OCI-LY1 (cell line): ENCODE measurements at regions not wholly inside any gene's neighbourhood (a gene's known extent, or its start where the extent isn't known, plus 50 kb on each side); places are given as distances from the start of the nearest gene placed in this dataset.

Experiments used
- H2AFZ ChIP-seq: fragments of 200-600 bp; sonication (generic), shearing (Covaris generic); 2 replicates; pipeline ENCODE4 v1.6.0; 2014; ENCODE audit warnings: antibody characterized with exemption, mild to moderate bottlenecking, low read length
- H3F3A ChIP-seq: fragments of 200-600 bp; sonication (generic), shearing (Covaris generic); 2 replicates; pipeline ENCODE4 v1.6.0; 2014; ENCODE audit warnings: mild to moderate bottlenecking, antibody characterized with exemption, low read length, moderate library complexity; ENCODE audit not compliant: insufficient read depth
- H3K27ac ChIP-seq: fragments of 200-600 bp; sonication (generic); 2 replicates; pipeline ENCODE4 v1.5.1; 2014; ENCODE audit warnings: low read length, mixed run types, mild to moderate bottlenecking, low read depth; ENCODE audit not compliant: poor library complexity, severe bottlenecking
- H3K27me3 ChIP-seq: fragments of 200-600 bp; sonication (generic); 2 replicates; pipeline ENCODE4 v1.6.0; 2014; ENCODE audit warnings: antibody characterized with exemption, mild to moderate bottlenecking, low read length, moderate library complexity; ENCODE audit not compliant: insufficient read depth
- H3K36me3 ChIP-seq: fragments of 200-600 bp; sonication (generic); 2 replicates; pipeline ENCODE4 v1.6.1; 2014; ENCODE audit warnings: mild to moderate bottlenecking, antibody characterized with exemption, low read length, moderate library complexity, mixed read lengths; ENCODE audit not compliant: insufficient read depth
- H3K4me1 ChIP-seq: fragments of 200-600 bp; sonication (generic); 2 replicates; pipeline ENCODE4 v1.5.1; 2014; ENCODE audit warnings: mild to moderate bottlenecking, low read length, moderate library complexity; ENCODE audit not compliant: insufficient read depth, severe bottlenecking
- H3K4me2 ChIP-seq: fragments of 200-600 bp; sonication (generic), shearing (Covaris generic); 2 replicates; pipeline ENCODE4 v1.6.1; 2014; ENCODE audit warnings: low read length
- H3K4me3 ChIP-seq: fragments of 200-600 bp; sonication (generic); 2 replicates; pipeline ENCODE4 v1.5.1; 2014; ENCODE audit warnings: low read length, low read depth, mild to moderate bottlenecking, mixed read lengths; ENCODE audit not compliant: poor library complexity, severe bottlenecking
- H3K79me2 ChIP-seq: fragments of 200-600 bp; shearing (Covaris generic); 2 replicates; pipeline ENCODE4 v1.6.1; 2016; ENCODE audit warnings: mixed run types, low read length, mixed read lengths; ENCODE audit not compliant: insufficient read depth
- H3K9ac ChIP-seq: fragments of 200-600 bp; sonication (generic), shearing (Covaris generic); 2 replicates; pipeline ENCODE4 v1.6.1; 2014; ENCODE audit warnings: mild to moderate bottlenecking, low read length, mixed read lengths
- H3K9me2 ChIP-seq: fragments of 200-600 bp; sonication (generic), shearing (Covaris generic); 2 replicates; pipeline ENCODE4 v1.6.1; 2014; ENCODE audit warnings: low read depth, mild to moderate bottlenecking, low read length, mixed read lengths
- H3K9me3 ChIP-seq: fragments of 200-600 bp; shearing (Covaris generic); 2 replicates; pipeline ENCODE4 v1.6.1; 2014; ENCODE audit warnings: low read length, mixed read lengths
- H4K20me1 ChIP-seq: fragments of 200-600 bp; sonication (generic), shearing (Covaris generic); 2 replicates; pipeline ENCODE4 v1.6.0; 2016; ENCODE audit warnings: mild to moderate bottlenecking, low read length; ENCODE audit not compliant: insufficient read depth
- EZH2 ChIP-seq: fragments of 200-600 bp; sonication (generic), shearing (Covaris generic); IDR thresholded peaks from 2 replicates; pipeline ENCODE4 v1.8.0; 2017; ENCODE audit warnings: borderline replicate concordance, mixed run types, mild to moderate bottlenecking, antibody characterized with exemption, low read length, moderate library complexity, mixed read lengths
- TF ChIP-seq, protein P1 (sequence below): fragments of 200-600 bp; sonication (generic), shearing (Covaris generic); IDR thresholded peaks from 2 replicates; pipeline ENCODE4 v1.5.1; 2017; ENCODE audit warnings: mild to moderate bottlenecking, antibody characterized with exemption, low read length, moderate library complexity, mixed read lengths

DNA sequence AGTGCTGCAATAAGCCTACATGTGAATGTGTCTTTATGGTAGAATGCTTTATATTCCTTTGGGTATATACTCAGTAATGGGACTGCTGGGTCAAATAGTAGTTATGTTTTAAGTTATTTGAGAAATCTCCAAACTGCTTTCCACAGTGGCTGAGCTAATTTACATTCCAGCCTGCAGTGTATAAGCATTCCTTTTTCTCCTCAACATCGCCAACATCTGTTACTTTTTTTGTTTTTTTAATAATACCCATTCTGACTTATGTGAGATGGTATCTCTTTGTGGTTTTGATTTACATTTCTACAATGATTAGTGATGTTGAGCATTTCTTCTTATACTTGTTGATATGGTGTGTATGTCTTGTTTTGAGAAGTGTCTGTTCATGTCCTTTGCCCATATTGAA is 1186.2 kb downstream of the BCL11B start:
- Histone ChIP-seq H3K9me2 (no peaks in the 10 kb centered on the region), H3K4me2 (no peak overlapping the region), H3K27ac (no peak overlapping the region), H3K79me2 (no peaks in the 10 kb centered on the region), H2AFZ (no peak overlapping the region), H3K9ac (no peak overlapping the region), H4K20me1 (no peaks in the 10 kb centered on the region), H3K9me3 (no peaks in the 10 kb centered on the region), H3K27me3 (no peaks in the 10 kb centered on the region), H3K36me3 (no peaks in the 10 kb centered on the region), H3K4me1 (no peaks in the 10 kb centered on the region), H3F3A (no peaks in the 10 kb centered on the region), H3K4me3 (no peak overlapping the region)
- TF ChIP-seq, protein P1, sequence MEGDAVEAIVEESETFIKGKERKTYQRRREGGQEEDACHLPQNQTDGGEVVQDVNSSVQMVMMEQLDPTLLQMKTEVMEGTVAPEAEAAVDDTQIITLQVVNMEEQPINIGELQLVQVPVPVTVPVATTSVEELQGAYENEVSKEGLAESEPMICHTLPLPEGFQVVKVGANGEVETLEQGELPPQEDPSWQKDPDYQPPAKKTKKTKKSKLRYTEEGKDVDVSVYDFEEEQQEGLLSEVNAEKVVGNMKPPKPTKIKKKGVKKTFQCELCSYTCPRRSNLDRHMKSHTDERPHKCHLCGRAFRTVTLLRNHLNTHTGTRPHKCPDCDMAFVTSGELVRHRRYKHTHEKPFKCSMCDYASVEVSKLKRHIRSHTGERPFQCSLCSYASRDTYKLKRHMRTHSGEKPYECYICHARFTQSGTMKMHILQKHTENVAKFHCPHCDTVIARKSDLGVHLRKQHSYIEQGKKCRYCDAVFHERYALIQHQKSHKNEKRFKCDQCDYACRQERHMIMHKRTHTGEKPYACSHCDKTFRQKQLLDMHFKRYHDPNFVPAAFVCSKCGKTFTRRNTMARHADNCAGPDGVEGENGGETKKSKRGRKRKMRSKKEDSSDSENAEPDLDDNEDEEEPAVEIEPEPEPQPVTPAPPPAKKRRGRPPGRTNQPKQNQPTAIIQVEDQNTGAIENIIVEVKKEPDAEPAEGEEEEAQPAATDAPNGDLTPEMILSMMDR = no peak
- no peak for TF ChIP-seq EZH2

DNA sequence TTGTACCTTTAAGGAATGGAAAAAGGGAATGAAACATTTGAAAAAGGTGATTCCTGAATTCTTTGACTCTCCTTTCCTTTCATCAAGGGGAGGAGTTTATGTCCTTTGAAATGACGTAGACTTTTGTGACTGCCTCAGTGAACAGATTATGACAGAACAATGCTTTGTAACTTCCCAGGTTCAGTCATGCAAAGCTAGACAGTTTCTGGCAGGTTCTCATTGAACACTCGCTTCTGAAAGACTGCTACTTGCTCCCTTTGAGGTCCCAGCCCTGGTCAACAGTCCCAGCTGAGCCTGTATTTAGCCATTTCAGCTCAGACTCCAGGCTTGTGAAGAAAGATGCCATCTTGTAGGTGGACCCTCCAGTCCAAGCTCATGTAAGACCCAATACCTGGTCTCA is 1178.9 kb downstream of the BCL11B start:
- no peaks in the 10 kb centered on the region for H3K79me2 ChIP-seq
- no peak overlapping the region for H2AFZ ChIP-seq
- H3K27me3 ChIP-seq = no peaks in the 10 kb centered on the region
- no peak overlapping the region for H3K4me3 ChIP-seq
- no peaks in the 10 kb centered on the region for H3K9me3 ChIP-seq
- H3K4me2 ChIP-seq = no peak overlapping the region
- no peak for TF ChIP-seq EZH2
- TF ChIP-seq, protein P1 = no peak
- H3F3A ChIP-seq = no peaks in the 10 kb centered on the region
- H3K4me1 ChIP-seq = no peaks in the 10 kb centered on the region
- no peaks in the 10 kb centered on the region for H3K9me2 ChIP-seq
- H3K9ac ChIP-seq = no peak overlapping the region
- no peaks in the 10 kb centered on the region for H3K36me3 ChIP-seq
- no peak overlapping the region for H3K27ac ChIP-seq
- no peaks in the 10 kb centered on the region for H4K20me1 ChIP-seq

- Histone ChIP-seq H3K4me3 (no peak overlapping the region), H3K4me2 (no peak overlapping the region), H3K9ac (no peak overlapping the region), H3K79me2 (no peaks in the 10 kb centered on the region), H2AFZ (no peak overlapping the region), H3K27ac (no peak overlapping the region), H3K9me2 (no peaks in the 10 kb centered on the region), H3K27me3 (no peaks in the 10 kb centered on the region), H3K4me1 (no peaks in the 10 kb centered on the region), H3F3A (no peaks in the 10 kb centered on the region), H3K9me3 (no peaks in the 10 kb centered on the region), H3K36me3 (no peaks in the 10 kb centered on the region), H4K20me1 (no peaks in the 10 kb centered on the region)
- TF ChIP-seq, protein P1 = no peak
- no peak for TF ChIP-seq EZH2
Observed at GRCh38 chr14:98099527-98099926, 1172.5 kb downstream of the BCL11B start.
